ENCODE measurements at regions not wholly inside any gene's neighbourhood (a gene's known extent, or its start where the extent isn't known, plus 50 kb on each side); places are given as distances from the start of the nearest gene placed in this dataset.

DNA sequence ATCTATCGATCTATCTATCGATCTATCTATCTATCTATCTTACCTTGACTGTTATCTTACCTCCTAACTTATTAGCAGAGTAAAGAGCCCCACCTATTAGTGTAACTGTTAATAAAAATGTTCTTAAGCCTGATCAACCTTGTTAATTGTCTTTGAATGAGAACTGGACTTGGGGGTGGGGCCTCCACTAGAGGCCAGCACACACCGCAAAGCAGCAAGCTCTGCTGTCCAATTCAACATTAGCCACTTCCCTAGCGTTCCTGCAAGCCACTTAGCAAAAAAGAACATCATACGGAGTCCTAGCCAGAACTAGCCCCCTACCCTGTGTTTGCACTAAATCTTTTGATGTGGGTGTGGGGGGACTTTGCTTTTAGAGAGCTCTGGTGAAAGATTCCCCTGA lies 515.8 kb downstream of the KDM4C start:
- TF ChIP-seq POLR2A (IDR thresholded peaks at IDR 0.05; ENCODE audit: control extremely low read depth in 1 of 2, low read depth in 2 of 2, low read length in 2 of 2) (no peak), POLR2AphosphoS5 (IDR thresholded peaks at IDR 0.05; ENCODE audit: low read depth, low read length) (no peak)
- TF ChIP-seq, protein P1, sequence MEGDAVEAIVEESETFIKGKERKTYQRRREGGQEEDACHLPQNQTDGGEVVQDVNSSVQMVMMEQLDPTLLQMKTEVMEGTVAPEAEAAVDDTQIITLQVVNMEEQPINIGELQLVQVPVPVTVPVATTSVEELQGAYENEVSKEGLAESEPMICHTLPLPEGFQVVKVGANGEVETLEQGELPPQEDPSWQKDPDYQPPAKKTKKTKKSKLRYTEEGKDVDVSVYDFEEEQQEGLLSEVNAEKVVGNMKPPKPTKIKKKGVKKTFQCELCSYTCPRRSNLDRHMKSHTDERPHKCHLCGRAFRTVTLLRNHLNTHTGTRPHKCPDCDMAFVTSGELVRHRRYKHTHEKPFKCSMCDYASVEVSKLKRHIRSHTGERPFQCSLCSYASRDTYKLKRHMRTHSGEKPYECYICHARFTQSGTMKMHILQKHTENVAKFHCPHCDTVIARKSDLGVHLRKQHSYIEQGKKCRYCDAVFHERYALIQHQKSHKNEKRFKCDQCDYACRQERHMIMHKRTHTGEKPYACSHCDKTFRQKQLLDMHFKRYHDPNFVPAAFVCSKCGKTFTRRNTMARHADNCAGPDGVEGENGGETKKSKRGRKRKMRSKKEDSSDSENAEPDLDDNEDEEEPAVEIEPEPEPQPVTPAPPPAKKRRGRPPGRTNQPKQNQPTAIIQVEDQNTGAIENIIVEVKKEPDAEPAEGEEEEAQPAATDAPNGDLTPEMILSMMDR (IDR thresholded peaks at IDR 0.05; ENCODE audit: control extremely low read depth in 1 of 3, insufficient read depth in 1 of 3, low read depth in 1 of 3, low read length in 3 of 3): peak; percentile 52 to 57 (median 55)

Data from H1 (cell line).